K562 (cell line): ENCODE measurements at regions not wholly inside any gene's neighbourhood (a gene's known extent, or its start where the extent isn't known, plus 50 kb on each side); places are given as distances from the start of the nearest gene placed in this dataset.

Experiments used
- BRCA1 ChIP-seq, 2 experiments: fragments of 450-650 bp in 1 of 2; sonication (generic) in 1 of 2; formaldehyde crosslinking in 1 of 2; IDR thresholded peaks; 2 replicates each; pipeline versions ENCODE4 v1.5.0 to v1.6.1; 2017 to 2020; ENCODE audit warnings: mild to moderate bottlenecking in 1 of 2, missing genetic modification reagents in 1 of 2
- BRD4 ChIP-seq: fragments of 200-600 bp; sonication (generic); IDR thresholded peaks from 2 replicates; pipeline ENCODE4 v1.6.1; 2017; ENCODE audit warnings: inconsistent platforms
- CHD2 ChIP-seq: IDR thresholded peaks from 2 replicates; pipeline ENCODE4 v1.6.1; 2011; ENCODE audit warnings: low read depth, low read length
- CTCF ChIP-seq, 3 experiments: IDR thresholded peaks in 2 of 3; conservative IDR thresholded peaks in 1 of 3; 2 replicates each; pipeline ENCODE4 v1.5.1; 2011 to 2012; ENCODE audit warnings: low read length in 3 of 3, mild to moderate bottlenecking in 3 of 3, control low read depth in 2 of 3, improper control_type of control experiment in 1 of 3, inconsistent platforms in 1 of 3, low read depth in 1 of 3, mixed read lengths in 1 of 3, moderate library complexity in 1 of 3; ENCODE audit not compliant: insufficient read depth in 2 of 3
- FOXP4 ChIP-seq: sonication (generic); formaldehyde crosslinking; IDR thresholded peaks from 2 replicates; pipeline ENCODE4 v1.8.0; 2022; ENCODE audit warnings: mild to moderate bottlenecking, missing genetic modification reagents, borderline replicate concordance
- MED1 ChIP-seq: sonication (generic); formaldehyde crosslinking; IDR thresholded peaks from 2 replicates; pipeline ENCODE4 v1.8.1; 2023; ENCODE audit warnings: missing genetic modification reagents, borderline replicate concordance
- POLR2A ChIP-seq: fragments of 450-650 bp; conservative IDR thresholded peaks from 2 replicates; pipeline ENCODE4 v1.6.1; 2016
- SIN3A ChIP-seq, 2 experiments: fragments of 150-350 bp in 1 of 2; IDR thresholded peaks; 2 replicates each; pipeline ENCODE4 v1.6.1; 2011 to 2016; ENCODE audit warnings: borderline replicate concordance in 2 of 2, low read depth in 2 of 2, low read length in 2 of 2, mild to moderate bottlenecking in 2 of 2, moderate library complexity in 2 of 2; ENCODE audit not compliant: control insufficient read depth in 1 of 2
- STAT5A ChIP-seq: IDR thresholded peaks from 2 replicates; pipeline ENCODE4 v1.6.1; 2012; ENCODE audit warnings: low read length, inconsistent platforms, borderline replicate concordance
- YY1 ChIP-seq, 3 experiments: IDR thresholded peaks; 2 replicates each; pipeline ENCODE4 v1.6.1; 2011; ENCODE audit warnings: low read length in 2 of 3, mild to moderate bottlenecking in 2 of 3, moderate library complexity in 2 of 3, borderline replicate concordance in 1 of 3, control low read depth in 1 of 3, low read depth in 1 of 3; ENCODE audit not compliant: insufficient read depth in 3 of 3, insufficient replicate concordance in 2 of 3, control insufficient read depth in 1 of 3, insufficient read length in 1 of 3; ENCODE audit errors: extremely low read depth in 1 of 3

- TF ChIP-seq BRCA1 (IDR thresholded peaks at IDR 0.05) (no peak), BRCA1 (CRISPR knock-in tag; IDR thresholded peaks at IDR 0.05) (no peak), SIN3A (IDR thresholded peaks at IDR 0.05; ENCODE audit: borderline replicate concordance in 2 of 2, control insufficient read depth in 1 of 2, low read depth in 2 of 2, low read length in 2 of 2) (no peak), BRD4 (no peak), MED1 (CRISPR knock-in tag) (no peak), POLR2A (no peak), YY1 (IDR thresholded peaks at IDR 0.05; ENCODE audit: borderline replicate concordance in 1 of 3, control insufficient read depth in 1 of 3, extremely low read depth in 1 of 3, insufficient read depth in 3 of 3, insufficient read length in 1 of 3, insufficient replicate concordance in 2 of 3, low read depth in 1 of 3, low read length in 2 of 3) (no peak), FOXP4 (CRISPR knock-in tag) (no peak), CTCF (IDR thresholded peaks at IDR 0.05 in 2 of 3, conservative IDR thresholded peaks at IDR 0.05 in 1 of 3; ENCODE audit: insufficient read depth in 2 of 3, low read depth in 1 of 3, low read length in 3 of 3) (no peak), STAT5A (no peak), CHD2 (no peak)
These were observed 883.5 kb downstream of the UQCRFS1 start for GRCh38 chr19:28329429-28329828.
